SK-N-SH (cell line): ENCODE measurements at regions not wholly inside any gene's neighbourhood (a gene's known extent, or its start where the extent isn't known, plus 50 kb on each side); places are given as distances from the start of the nearest gene placed in this dataset.

Source experiments
- CTCF ChIA-PET: fragments of 300-600, 350-600 bp; formaldehyde crosslinking; extraction: SDS; loops from one replicate; lab custom pipeline; 2021; lab: Yijun Ruan, JAX
- POLR2A ChIA-PET: fragments of 350-600 bp; sonication (Branson Sonifier 250); formaldehyde crosslinking; extraction: SDS; loops from one replicate; lab custom pipeline; 2020; ENCODE audit warnings: antibody characterized with exemption, inconsistent platforms; lab: Yijun Ruan, JAX
- DNase-seq: peaks from one replicate; pipeline ENCODE4 v3.0.0; 2012
- H2AFZ ChIP-seq: fragments of 200-600 bp; sonication (generic); 2 replicates; pipeline ENCODE4 v1.8.1; 2016; ENCODE audit warnings: antibody characterized with exemption, mild to moderate bottlenecking, low read depth
- H3F3A ChIP-seq: fragments of 200-600 bp; sonication (generic); replicated peaks from 2 replicates; pipeline ENCODE3; 2016; ENCODE audit warnings: antibody characterized with exemption, mild to moderate bottlenecking; ENCODE audit not compliant: insufficient read depth
- H3K27ac ChIP-seq, 2 experiments: fragments of 200-500 bp in 1 of 2; fragments of 200-600 bp in 1 of 2; sonication (Bioruptor generic) in 1 of 2; sonication (generic), shearing (Covaris generic) in 1 of 2; 2 replicates each; pipeline versions ENCODE4 v1.5.1 to v1.6.1; 2014 to 2016; ENCODE audit warnings: low read depth in 2 of 2, inconsistent platforms in 1 of 2, low read length in 1 of 2, mild to moderate bottlenecking in 1 of 2, mixed read lengths in 1 of 2
- H3K27me3 ChIP-seq: fragments of 200-600 bp; sonication (generic), shearing (Covaris generic); 2 replicates; pipeline ENCODE4 v1.6.1; 2016; ENCODE audit warnings: mixed run types; ENCODE audit not compliant: insufficient read depth
- H3K36me3 ChIP-seq, 2 experiments: fragments of 200-500 bp in 1 of 2; fragments of 200-600 bp in 1 of 2; sonication (Bioruptor generic) in 1 of 2; sonication (generic) in 1 of 2; replicated peaks in 1 of 2; 2 replicates each; pipeline versions ENCODE3 to v1.5.1; 2014 to 2016; ENCODE audit warnings: low read length in 1 of 2, mild to moderate bottlenecking in 1 of 2; ENCODE audit not compliant: insufficient read depth in 2 of 2, control insufficient read depth in 1 of 2
- H3K4me1 ChIP-seq, 2 experiments: fragments of 200-500 bp in 1 of 2; fragments of 200-600 bp in 1 of 2; sonication (Bioruptor generic) in 1 of 2; sonication (generic), shearing (Covaris generic) in 1 of 2; 2 replicates each; pipeline versions ENCODE4 v1.5.1 to v1.6.1; 2014 to 2016; ENCODE audit warnings: low read depth in 1 of 2, low read length in 1 of 2, mixed run types in 1 of 2; ENCODE audit not compliant: insufficient read depth in 2 of 2, control insufficient read depth in 1 of 2
- H3K4me2 ChIP-seq: fragments of 200-600 bp; sonication (generic), shearing (Covaris generic); 2 replicates; pipeline ENCODE4 v1.6.1; 2017; ENCODE audit warnings: mixed run types
- H3K4me3 ChIP-seq, 2 experiments: fragments of 200-500 bp in 1 of 2; fragments of 200-600 bp in 1 of 2; sonication (Bioruptor generic) in 1 of 2; sonication (generic), shearing (Covaris generic) in 1 of 2; 2 replicates each; pipeline versions ENCODE4 v1.5.1 to v1.8.1; 2014 to 2016; ENCODE audit warnings: low read depth in 2 of 2, inconsistent platforms in 1 of 2, low read length in 1 of 2, mild to moderate bottlenecking in 1 of 2, mixed read lengths in 1 of 2, moderate library complexity in 1 of 2
- H3K79me2 ChIP-seq: fragments of 200-600 bp; sonication (generic); 2 replicates; pipeline ENCODE4 v1.8.1; 2017; ENCODE audit warnings: mild to moderate bottlenecking; ENCODE audit not compliant: insufficient read depth
- H3K9ac ChIP-seq: fragments of 200-600 bp; sonication (generic); 2 replicates; pipeline ENCODE4 v1.6.1; 2017; ENCODE audit warnings: mixed run types
- H3K9me2 ChIP-seq: fragments of 200-600 bp; sonication (generic); 2 replicates; pipeline ENCODE4 v1.6.1; 2017; ENCODE audit warnings: mixed run types
- H3K9me3 ChIP-seq: fragments of 200-600 bp; sonication (generic); 2 replicates; pipeline ENCODE4 v1.6.1; 2017; ENCODE audit warnings: mixed run types, mild to moderate bottlenecking, moderate library complexity
- H4K20me1 ChIP-seq: fragments of 200-600 bp; sonication (generic); 2 replicates; pipeline ENCODE4 v1.6.1; 2017; ENCODE audit warnings: mild to moderate bottlenecking, mixed run types; ENCODE audit not compliant: insufficient read depth
- ELF1 ChIP-seq: IDR thresholded peaks from 2 replicates; pipeline ENCODE4 v1.4.0; 2012
- EZH2phosphoT487 ChIP-seq: fragments of 200-600 bp; sonication (generic); IDR thresholded peaks from 2 replicates; pipeline ENCODE4 v1.6.1; 2017; ENCODE audit warnings: low read depth, mixed run types, mild to moderate bottlenecking, antibody characterized with exemption, moderate library complexity, borderline replicate concordance
- FOXJ3 ChIP-seq: sonication (generic); formaldehyde crosslinking; IDR thresholded peaks from 2 replicates; pipeline ENCODE4 v1.5.1; 2020; ENCODE audit warnings: mild to moderate bottlenecking, missing genetic modification reagents
- FOXM1 ChIP-seq: IDR thresholded peaks from 2 replicates; pipeline ENCODE4 v1.4.0; 2012; ENCODE audit warnings: low read depth, mild to moderate bottlenecking
- GABPA ChIP-seq: IDR thresholded peaks from 2 replicates; pipeline ENCODE4 v1.4.0; 2012; ENCODE audit warnings: low read depth, mild to moderate bottlenecking
- GATA2 ChIP-seq: sonication (generic); formaldehyde crosslinking; IDR thresholded peaks from 2 replicates; pipeline ENCODE4 v1.5.0; 2020; ENCODE audit warnings: mild to moderate bottlenecking, missing genetic modification reagents
- JUND ChIP-seq: IDR thresholded peaks from 2 replicates; pipeline ENCODE4 v1.4.0; 2012
- MEF2A ChIP-seq: IDR thresholded peaks from 2 replicates; pipeline ENCODE4 v1.4.0; 2012; ENCODE audit warnings: low read depth, borderline replicate concordance
- MXI1 ChIP-seq: IDR thresholded peaks from 2 replicates; pipeline ENCODE4 v1.6.1; 2012; ENCODE audit warnings: mild to moderate bottlenecking, low read depth, low read length, improper control_type of control experiment
- NFIC ChIP-seq: IDR thresholded peaks from 2 replicates; pipeline ENCODE4 v1.4.0; 2012; ENCODE audit warnings: borderline replicate concordance
- NRF1 ChIP-seq: IDR thresholded peaks from 2 replicates; pipeline ENCODE4 v1.6.1; 2012; ENCODE audit warnings: low read depth, mild to moderate bottlenecking, low read length
- RCOR1 ChIP-seq: fragments of 150-350 bp; IDR thresholded peaks from 2 replicates; pipeline ENCODE4 v1.6.1; 2017; ENCODE audit warnings: antibody characterized with exemption, low read length
- RFX5 ChIP-seq: IDR thresholded peaks from 2 replicates; pipeline ENCODE4 v1.6.1; 2012; ENCODE audit warnings: mild to moderate bottlenecking, improper control_type of control experiment, low read length
- RXRA ChIP-seq: IDR thresholded peaks from 2 replicates; pipeline ENCODE4 v1.4.0; 2012; ENCODE audit warnings: low read depth, mild to moderate bottlenecking, borderline replicate concordance
- TAF1 ChIP-seq: IDR thresholded peaks from 2 replicates; pipeline ENCODE4 v1.6.1; 2012; ENCODE audit warnings: low read depth, mild to moderate bottlenecking, low read length, moderate library complexity, borderline replicate concordance
- TF ChIP-seq, protein P1 (sequence below): IDR thresholded peaks from 2 replicates; pipeline ENCODE4 v1.4.0; 2012; ENCODE audit warnings: low read depth, borderline replicate concordance
- TF ChIP-seq, protein P2 (sequence below): IDR thresholded peaks from 2 replicates; pipeline ENCODE4 v1.6.1; 2012; ENCODE audit warnings: mild to moderate bottlenecking, low read depth, low read length, moderate library complexity

DNA sequence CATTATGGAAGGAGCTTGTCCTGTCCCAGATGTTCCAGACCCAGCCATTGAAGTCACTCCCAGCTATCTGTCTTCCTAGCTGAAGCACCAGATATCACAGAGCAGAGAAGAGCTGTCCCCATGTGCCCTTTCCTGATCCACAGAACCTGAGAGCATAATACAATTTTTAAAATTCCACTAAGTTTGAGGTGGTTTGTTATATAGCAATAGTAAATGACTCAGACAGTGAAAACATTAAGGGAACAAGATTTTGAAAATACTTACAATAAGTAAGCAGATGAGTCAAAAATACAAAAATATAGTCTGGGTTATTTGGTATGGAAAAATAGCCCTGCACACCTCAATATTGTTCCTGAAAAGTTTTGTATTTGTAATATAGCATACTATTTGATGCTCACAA lies 85.8 kb upstream of the GLS start:
- DNase-seq = no peak
- no peaks in the 10 kb centered on the region for H3K79me2 ChIP-seq
- ChIA-PET POLR2A (no interaction called here), CTCF (interaction anchor here (6.1 kb wide), 1 partner anchor 13 kb away, joined by 50 read pairs; no protein-coding TSS in a partner anchor)
- peaks cover 8% of the 10 kb centered on the region for H3F3A ChIP-seq
- H3K4me1 ChIP-seq = peaks cover 10 to 14% of the 10 kb centered on the region in 2 experiments; a peak in 3 of 4 replicates
- no peaks in the 10 kb centered on the region for H3K9me2 ChIP-seq
- no peaks in the 10 kb centered on the region for H4K20me1 ChIP-seq
- no peak overlapping the region for H3K27ac ChIP-seq
- 0 out of 2 replicates have a peak overlapping the region, but pooled peaks have one; percentile 4 for H2AFZ ChIP-seq
- H3K9me3 ChIP-seq = no peaks in the 10 kb centered on the region
- no peak overlapping the region for H3K9ac ChIP-seq
- no peak overlapping the region for H3K4me3 ChIP-seq
- H3K4me2 ChIP-seq = no peak overlapping the region
- no peaks in the 10 kb centered on the region for H3K27me3 ChIP-seq
- no peaks in the 10 kb centered on the region for H3K36me3 ChIP-seq
- TF ChIP-seq, protein P1, sequence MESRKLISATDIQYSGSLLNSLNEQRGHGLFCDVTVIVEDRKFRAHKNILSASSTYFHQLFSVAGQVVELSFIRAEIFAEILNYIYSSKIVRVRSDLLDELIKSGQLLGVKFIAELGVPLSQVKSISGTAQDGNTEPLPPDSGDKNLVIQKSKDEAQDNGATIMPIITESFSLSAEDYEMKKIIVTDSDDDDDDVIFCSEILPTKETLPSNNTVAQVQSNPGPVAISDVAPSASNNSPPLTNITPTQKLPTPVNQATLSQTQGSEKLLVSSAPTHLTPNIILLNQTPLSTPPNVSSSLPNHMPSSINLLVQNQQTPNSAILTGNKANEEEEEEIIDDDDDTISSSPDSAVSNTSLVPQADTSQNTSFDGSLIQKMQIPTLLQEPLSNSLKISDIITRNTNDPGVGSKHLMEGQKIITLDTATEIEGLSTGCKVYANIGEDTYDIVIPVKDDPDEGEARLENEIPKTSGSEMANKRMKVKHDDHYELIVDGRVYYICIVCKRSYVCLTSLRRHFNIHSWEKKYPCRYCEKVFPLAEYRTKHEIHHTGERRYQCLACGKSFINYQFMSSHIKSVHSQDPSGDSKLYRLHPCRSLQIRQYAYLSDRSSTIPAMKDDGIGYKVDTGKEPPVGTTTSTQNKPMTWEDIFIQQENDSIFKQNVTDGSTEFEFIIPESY = no peak
- TF ChIP-seq RFX5 (no peak), TAF1 (no peak), GATA2 (CRISPR knock-in tag) (no peak)

DNA sequence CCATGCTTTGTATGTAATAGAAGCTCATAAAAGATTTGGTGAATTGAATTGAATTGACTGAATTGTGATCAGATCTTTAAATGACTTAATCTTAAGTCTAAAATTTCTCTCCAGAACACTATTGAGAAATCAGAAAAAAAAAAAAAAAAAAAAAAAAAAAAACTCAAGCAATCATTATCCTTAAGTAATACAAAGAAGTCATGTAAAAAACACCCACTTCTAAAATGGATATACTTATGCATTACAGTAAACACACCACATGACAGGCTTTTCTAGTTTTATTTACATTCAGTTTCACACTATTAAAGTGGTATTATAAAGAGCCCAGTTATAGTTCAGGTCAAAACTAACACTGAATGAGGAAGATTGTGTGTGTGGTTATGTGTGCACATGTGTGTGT lies 84.9 kb upstream of the GLS start:
- Histone ChIP-seq H3K27ac (no peak overlapping the region), H3K9ac (no peak overlapping the region), H3K4me3 (no peak overlapping the region), H3K9me2 (no peaks in the 10 kb centered on the region), H3K79me2 (no peaks in the 10 kb centered on the region), H3K9me3 (no peaks in the 10 kb centered on the region), H3K27me3 (no peaks in the 10 kb centered on the region), H3K4me1 (peaks cover 10 to 14% of the 10 kb centered on the region in 2 experiments; a peak in 3 of 4 replicates), H3K36me3 (no peaks in the 10 kb centered on the region), H3K4me2 (no peak overlapping the region), H2AFZ (no peak overlapping the region), H3F3A (peaks cover 7% of the 10 kb centered on the region), H4K20me1 (no peaks in the 10 kb centered on the region)
- CTCF ChIA-PET = interaction anchor here (6.1 kb wide), 1 partner anchor 13 kb away, joined by 50 read pairs; no protein-coding TSS in a partner anchor
- DNase-seq = no peak
- no peak for TF ChIP-seq ELF1
- no peak for TF ChIP-seq MEF2A
- no peak for TF ChIP-seq RFX5
- no peak for TF ChIP-seq FOXJ3 (CRISPR knock-in tag)
- TF ChIP-seq GATA2 (CRISPR knock-in tag) = no peak
- TF ChIP-seq NFIC = no peak
- no peak for TF ChIP-seq FOXM1
- no peak for TF ChIP-seq RXRA
- TF ChIP-seq NRF1 = no peak
- TF ChIP-seq TAF1 = no peak
- TF ChIP-seq EZH2phosphoT487 = no peak
- no peak for TF ChIP-seq GABPA
- TF ChIP-seq, protein P2, sequence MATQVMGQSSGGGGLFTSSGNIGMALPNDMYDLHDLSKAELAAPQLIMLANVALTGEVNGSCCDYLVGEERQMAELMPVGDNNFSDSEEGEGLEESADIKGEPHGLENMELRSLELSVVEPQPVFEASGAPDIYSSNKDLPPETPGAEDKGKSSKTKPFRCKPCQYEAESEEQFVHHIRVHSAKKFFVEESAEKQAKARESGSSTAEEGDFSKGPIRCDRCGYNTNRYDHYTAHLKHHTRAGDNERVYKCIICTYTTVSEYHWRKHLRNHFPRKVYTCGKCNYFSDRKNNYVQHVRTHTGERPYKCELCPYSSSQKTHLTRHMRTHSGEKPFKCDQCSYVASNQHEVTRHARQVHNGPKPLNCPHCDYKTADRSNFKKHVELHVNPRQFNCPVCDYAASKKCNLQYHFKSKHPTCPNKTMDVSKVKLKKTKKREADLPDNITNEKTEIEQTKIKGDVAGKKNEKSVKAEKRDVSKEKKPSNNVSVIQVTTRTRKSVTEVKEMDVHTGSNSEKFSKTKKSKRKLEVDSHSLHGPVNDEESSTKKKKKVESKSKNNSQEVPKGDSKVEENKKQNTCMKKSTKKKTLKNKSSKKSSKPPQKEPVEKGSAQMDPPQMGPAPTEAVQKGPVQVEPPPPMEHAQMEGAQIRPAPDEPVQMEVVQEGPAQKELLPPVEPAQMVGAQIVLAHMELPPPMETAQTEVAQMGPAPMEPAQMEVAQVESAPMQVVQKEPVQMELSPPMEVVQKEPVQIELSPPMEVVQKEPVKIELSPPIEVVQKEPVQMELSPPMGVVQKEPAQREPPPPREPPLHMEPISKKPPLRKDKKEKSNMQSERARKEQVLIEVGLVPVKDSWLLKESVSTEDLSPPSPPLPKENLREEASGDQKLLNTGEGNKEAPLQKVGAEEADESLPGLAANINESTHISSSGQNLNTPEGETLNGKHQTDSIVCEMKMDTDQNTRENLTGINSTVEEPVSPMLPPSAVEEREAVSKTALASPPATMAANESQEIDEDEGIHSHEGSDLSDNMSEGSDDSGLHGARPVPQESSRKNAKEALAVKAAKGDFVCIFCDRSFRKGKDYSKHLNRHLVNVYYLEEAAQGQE = no peak
- no peak for TF ChIP-seq MXI1
- no peak for TF ChIP-seq RCOR1
- no peak for TF ChIP-seq JUND
- POLR2A ChIA-PET = interaction anchor here (0.7 kb wide), 1 partner anchor 140 kb away, joined by 5 read pairs; no protein-coding TSS in a partner anchor
